Mesodermal cell (in vitro differentiated cells): ENCODE measurements at regions not wholly inside any gene's neighbourhood (a gene's known extent, or its start where the extent isn't known, plus 50 kb on each side); places are given as distances from the start of the nearest gene placed in this dataset.
"Not testable (repeated sequence)": the region's sequence is repeated elsewhere in the genome, so short reads cannot be mapped to it uniquely, and the experiment has no call there.

Source experiments
- H3K27ac ChIP-seq: 2 replicates; pipeline ENCODE4 v1.7.0; 2013; ENCODE audit warnings: mild to moderate bottlenecking, low read depth, low read length, moderate library complexity; ENCODE audit not compliant: severe bottlenecking
- H3K36me3 ChIP-seq: 2 replicates; pipeline ENCODE4 v1.7.1; 2013; ENCODE audit warnings: mild to moderate bottlenecking, low read length, moderate library complexity; ENCODE audit not compliant: control insufficient read depth, insufficient read depth
- H3K4me1 ChIP-seq: one replicate; pipeline ENCODE4 v1.7.1; 2013; ENCODE audit warnings: mild to moderate bottlenecking, low read length; ENCODE audit not compliant: insufficient read depth, control insufficient read depth, poor library complexity, severe bottlenecking
- H3K4me3 ChIP-seq: 2 replicates; pipeline ENCODE4 v1.7.0; 2013; ENCODE audit warnings: low read length, control low read depth, mild to moderate bottlenecking; ENCODE audit not compliant: insufficient read depth, poor library complexity, severe bottlenecking; ENCODE audit errors: extremely low read depth
- H3K9me3 ChIP-seq: 2 replicates; pipeline ENCODE4 v1.7.1; 2013; ENCODE audit warnings: mild to moderate bottlenecking, low read length, moderate library complexity; ENCODE audit not compliant: control insufficient read depth
- WGBS, 2 experiments: methylation state at CpG; one replicate each; pipeline ENCODE4 v1.1.5; 2013; ENCODE audit warnings: missing lambda C conversion rate in 2 of 2; ENCODE audit not compliant: insufficient coverage in 2 of 2; 5-methylcytosine and 5-hydroxymethylcytosine counted together

DNA sequence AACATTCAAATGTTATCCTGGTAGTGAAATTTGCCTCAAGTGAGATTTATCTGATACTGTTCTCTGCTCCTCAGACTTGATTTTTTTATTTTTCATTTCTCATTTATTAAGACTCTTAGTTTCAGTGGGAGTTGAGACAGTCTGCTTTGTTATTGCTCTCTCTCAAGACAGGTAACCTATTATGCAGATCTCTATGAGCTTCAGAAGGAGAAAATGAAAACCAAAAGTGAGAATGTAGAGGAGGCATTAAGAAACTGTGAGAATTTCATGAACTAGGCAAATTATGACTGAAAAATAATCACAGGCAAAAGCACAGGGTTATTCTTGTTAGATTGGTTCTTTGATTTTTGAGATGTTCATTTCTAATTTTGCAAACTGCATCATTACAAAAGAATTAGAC, 290.0 kb upstream of the CHORDC1 start:
- Histone ChIP-seq H3K4me3 (no peak overlapping the region), H3K4me1 (no peaks in the 10 kb centered on the region), H3K36me3 (no peaks in the 10 kb centered on the region), H3K27ac (no peak overlapping the region), H3K9me3 (no peaks in the 10 kb centered on the region)

DNA sequence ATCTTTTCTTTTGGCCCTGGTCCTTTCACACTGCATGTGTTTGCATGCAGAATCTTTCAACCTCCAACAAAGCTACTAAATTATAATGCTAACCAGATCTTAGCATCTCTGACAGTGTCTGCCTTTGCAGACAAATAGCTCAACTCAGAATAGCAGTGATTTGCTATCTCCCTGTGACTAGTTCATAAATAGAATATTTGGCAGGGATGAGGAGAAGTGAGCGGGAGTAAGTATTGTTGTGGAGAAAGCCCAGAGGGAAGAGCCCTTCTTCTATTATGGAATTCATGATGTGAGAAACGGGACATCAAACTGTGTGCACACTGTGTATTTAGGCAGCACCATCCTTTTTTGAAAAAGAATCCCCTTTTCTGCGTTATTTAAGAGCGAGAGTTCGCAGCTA, 288.0 kb upstream of the CHORDC1 start:
- Histone ChIP-seq H3K36me3 (no peaks in the 10 kb centered on the region), H3K27ac (no peak overlapping the region), H3K4me3 (no peak overlapping the region), H3K4me1 (no peaks in the 10 kb centered on the region), H3K9me3 (no peaks in the 10 kb centered on the region)
- WGBS, 2 experiments, result 93 to 95% methylated on average over 4 to 5 of the region's 5 CpGs

DNA sequence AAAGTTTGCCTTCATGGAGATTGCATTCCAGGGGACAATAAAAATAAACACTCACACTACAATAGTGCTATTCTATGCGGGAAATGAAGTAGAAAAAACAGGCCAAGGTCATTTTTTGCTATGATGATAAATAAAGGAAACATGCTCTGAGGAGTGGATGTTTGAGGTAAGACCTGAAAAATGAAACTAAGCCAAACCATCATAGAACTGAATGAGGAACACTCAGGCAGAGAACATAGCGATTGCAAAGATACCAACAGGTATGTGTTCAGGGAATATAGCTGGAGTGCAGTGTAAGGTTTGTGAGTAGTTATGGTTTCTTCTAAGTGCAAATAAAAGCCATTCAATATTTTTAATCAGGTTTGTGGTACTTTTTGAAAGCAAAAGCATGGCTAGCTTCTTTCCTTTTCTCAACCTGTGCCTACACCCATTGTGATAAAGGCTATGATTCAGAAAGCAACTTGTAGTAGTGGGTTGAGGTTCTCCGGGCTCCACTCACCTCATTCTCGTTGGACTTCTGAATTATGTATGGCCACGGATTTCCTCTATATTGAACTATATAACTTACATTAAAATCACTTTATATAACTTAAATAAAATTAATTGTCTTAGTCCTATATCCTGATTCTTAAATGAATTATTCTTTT, 278.2 kb upstream of the CHORDC1 start:
- Histone ChIP-seq H3K9me3 (no peaks in the 10 kb centered on the region), H3K36me3 (no peaks in the 10 kb centered on the region), H3K4me3 (no peak overlapping the region), H3K27ac (no peak overlapping the region), H3K4me1 (no peaks in the 10 kb centered on the region)
- WGBS, 2 experiments, result no CpG with 5 or more reads among the region's 5 CpGs

DNA sequence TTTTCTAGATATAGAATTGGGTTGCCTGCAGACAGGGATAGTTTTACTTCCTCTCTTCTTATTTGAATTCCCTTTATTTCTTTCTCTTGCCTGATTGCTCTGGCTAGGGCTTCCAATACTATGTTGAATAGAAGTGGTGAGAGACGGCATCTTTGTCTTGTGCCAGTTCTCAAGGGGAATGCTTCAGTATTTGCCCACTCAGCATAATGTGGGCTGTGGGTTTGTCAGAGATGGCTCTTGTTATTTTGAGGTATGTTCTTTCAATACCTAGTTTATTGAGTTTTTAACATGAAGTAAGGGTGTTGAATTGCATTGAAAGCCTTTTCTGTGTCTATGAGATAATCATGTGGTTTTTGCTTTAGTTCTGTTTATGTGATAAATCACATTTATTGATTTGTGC, 273.9 kb upstream of the CHORDC1 start:
- H3K4me1 ChIP-seq, result no peaks in the 10 kb centered on the region
- H3K27ac ChIP-seq, result no peak overlapping the region
- WGBS, 2 experiments, result no CpG with 5 or more reads among the region's 1 CpG
- no peaks in the 10 kb centered on the region for H3K9me3 ChIP-seq
- no peak overlapping the region for H3K4me3 ChIP-seq
- H3K36me3 ChIP-seq, result no peaks in the 10 kb centered on the region

DNA sequence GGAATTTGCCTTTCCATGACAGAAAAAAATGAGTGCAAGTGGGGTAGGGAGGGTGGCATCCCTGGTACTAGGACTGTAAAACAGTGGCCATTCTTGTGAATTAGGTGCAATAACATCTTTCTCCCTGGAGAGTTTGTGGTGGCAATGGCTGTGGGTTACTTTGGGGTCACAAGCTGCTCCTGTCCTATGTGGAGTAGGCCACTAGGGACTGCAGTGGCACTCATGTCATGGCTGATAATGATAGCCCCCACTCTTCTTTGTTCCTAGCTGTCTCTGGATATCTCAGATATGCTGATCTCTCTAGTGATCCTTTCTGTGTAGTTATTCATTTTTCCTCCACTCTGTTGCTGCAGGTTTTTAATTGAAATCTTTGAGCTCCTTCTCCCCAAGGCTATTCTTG, 270.5 kb upstream of the CHORDC1 start:
- Histone ChIP-seq H3K4me3 (no peak overlapping the region), H3K9me3 (no peaks in the 10 kb centered on the region), H3K4me1 (no peaks in the 10 kb centered on the region), H3K36me3 (no peaks in the 10 kb centered on the region), H3K27ac (no peak overlapping the region)

DNA sequence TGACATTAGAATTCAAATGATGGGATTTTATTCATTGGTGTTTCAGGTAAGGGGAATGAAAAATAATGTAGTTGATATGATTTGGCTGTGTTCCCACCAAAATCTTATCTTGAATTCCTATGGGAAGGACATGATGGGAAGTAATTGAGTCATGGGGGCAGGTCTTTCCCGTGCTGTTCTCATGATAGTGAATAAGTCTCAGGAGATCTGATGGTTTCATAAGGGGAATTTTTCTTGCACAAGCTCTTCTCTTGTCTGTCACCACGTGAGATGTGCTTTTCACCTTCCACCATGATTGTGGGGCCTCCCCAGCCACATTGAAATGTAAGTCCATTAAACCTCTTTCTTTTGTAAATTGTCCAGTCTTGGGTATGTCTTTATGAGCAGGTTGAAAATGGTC, 268.6 kb upstream of the CHORDC1 start:
- no peaks in the 10 kb centered on the region for H3K4me1 ChIP-seq
- H3K9me3 ChIP-seq, result no peaks in the 10 kb centered on the region
- no peak overlapping the region for H3K27ac ChIP-seq
- H3K4me3 ChIP-seq, result no peak overlapping the region
- no peaks in the 10 kb centered on the region for H3K36me3 ChIP-seq
- WGBS, 2 experiments, result 95 to 100% methylated on average over 1 to 2 of the region's 2 CpGs

DNA sequence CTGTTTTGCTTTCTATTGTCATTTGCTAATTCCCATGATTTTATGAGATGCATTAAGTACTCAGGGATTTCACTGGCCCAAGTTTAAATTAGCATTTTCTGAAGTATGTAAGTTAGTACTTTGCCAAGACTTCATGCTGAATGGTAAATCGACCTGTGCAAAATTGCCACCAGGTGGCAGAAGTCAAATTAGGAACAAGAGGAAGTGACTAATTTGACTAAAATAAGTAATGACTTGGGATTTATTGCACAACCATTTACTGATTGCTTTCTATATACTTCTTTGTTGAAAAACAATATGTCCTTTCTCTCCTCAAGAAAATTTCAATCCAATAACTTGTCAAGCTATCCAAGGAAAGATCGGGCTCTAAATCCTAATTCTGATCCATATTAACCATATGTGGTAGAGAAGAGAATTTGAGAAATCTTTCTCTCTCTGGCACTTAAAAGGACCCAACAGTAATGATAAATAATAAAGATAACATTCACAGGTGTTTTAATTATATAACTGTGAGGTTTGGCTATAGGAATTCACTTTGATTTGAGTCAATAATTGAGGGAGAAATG, 253.7 kb upstream of the CHORDC1 start:
- H3K4me1 ChIP-seq, result no peaks in the 10 kb centered on the region
- H3K4me3 ChIP-seq, result no peak overlapping the region
- no peaks in the 10 kb centered on the region for H3K36me3 ChIP-seq
- WGBS, 2 experiments, result 0% methylated on average over 1 of the region's 2 CpGs
- no peaks in the 10 kb centered on the region for H3K9me3 ChIP-seq
- no peak overlapping the region for H3K27ac ChIP-seq

DNA sequence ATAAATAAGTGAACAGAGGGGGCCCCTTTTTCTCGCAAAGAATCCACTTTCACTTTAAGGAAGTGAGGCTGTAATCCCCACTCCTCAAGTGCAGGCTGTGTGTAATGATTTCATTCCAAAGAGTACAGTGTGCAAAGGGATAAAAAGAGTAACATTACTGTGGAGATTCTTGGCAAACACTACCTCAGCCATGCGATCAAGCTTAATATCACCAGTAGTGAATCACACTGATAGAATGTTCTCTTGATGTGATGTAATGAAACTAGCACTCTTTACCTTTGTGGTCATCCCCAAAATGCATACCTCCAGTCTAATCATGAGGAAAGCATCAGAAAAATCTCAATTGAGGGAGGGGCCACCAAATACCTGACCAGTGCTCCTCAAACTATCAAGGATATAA, 246.1 kb upstream of the CHORDC1 start:
- no peaks in the 10 kb centered on the region for H3K4me1 ChIP-seq
- no CpG with 5 or more reads among the region's 2 CpGs for WGBS, 2 experiments
- no peaks in the 10 kb centered on the region for H3K36me3 ChIP-seq

DNA sequence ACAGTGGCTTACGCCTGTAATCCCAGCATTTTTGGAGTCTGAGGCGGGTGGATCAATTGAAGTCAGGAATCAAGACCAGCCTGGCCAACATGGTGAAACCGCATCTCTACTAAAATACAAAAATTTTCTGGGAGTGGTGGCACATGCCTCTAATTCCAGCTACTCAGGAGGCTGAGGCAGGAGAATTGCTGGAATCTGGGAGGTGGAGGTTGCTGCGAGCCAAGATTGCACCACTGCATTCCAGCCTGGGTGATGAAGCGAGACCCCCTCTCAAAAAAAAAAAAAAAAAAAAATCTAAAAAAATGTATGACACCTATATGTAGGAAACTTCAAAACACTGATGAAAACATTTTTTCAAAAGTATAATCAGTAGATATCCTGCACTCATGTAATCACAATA, 242.7 kb upstream of the CHORDC1 start:
- Histone ChIP-seq H3K4me1 (no peaks in the 10 kb centered on the region), H3K9me3 (no peaks in the 10 kb centered on the region), H3K4me3 (no peak overlapping the region), H3K36me3 (no peaks in the 10 kb centered on the region), H3K27ac (no peak overlapping the region)
- 85% methylated on average over 2 of the region's 5 CpGs; no CpG with 5 or more reads in 1 of the 2 experiments for WGBS, 2 experiments

More for the DNA sequence above, 246.1 kb upstream of the CHORDC1 start:
- no peak overlapping the region for H3K27ac ChIP-seq
- H3K4me3 ChIP-seq, result no peak overlapping the region
- H3K9me3 ChIP-seq, result no peaks in the 10 kb centered on the region

DNA sequence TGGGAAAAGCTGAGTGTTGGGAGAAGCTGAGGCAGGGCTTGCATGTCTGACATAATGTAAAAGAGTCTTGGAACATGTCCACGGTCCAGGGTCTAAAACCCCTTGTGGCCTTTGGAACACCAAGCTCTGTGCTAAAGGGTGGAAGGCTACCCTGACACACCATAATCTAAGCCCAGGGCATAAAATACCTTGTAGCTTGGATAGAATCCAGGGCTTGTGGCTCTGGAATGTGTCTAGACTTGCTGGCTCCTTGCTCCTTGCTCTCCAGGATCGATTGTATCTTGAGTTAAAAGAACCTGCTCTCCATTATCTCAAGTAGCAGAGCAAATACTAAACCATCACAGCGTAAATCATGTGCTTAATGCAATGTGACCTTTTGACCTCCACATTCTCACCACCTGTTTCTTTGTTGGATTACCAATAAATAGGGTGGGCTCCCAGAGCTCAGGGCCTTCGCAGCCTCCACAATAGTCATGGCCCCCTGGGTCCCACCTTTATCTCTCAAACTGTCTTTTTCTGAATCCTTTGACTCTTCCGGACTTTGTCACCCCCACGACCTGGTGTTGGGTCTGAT, 232.6 kb upstream of the CHORDC1 start:
- H3K4me3 ChIP-seq, H3K9me3 ChIP-seq, H3K27ac ChIP-seq, H3K4me1 ChIP-seq, H3K36me3 ChIP-seq: not testable (repeated sequence)
- 84 to 93% methylated on average over 3 of the region's 6 CpGs for WGBS, 2 experiments

DNA sequence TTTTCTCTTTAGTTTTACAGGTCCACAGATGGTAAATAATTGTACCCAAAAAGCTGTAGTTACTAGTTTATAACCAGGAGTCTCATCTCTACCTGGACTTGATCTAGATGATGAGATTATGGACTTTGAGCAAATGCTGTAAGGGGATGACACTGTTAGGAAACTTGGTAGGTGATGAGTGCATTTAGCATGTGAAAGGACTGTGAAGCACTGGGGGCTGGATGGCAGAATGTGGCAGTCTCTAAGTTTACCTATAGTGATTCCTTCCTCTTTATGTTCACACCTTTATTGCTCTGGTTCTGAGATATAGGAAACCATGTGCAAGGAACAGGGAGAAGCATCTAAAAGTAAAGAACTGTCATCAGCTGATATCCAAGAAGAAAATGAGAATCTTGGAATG, 230.7 kb upstream of the CHORDC1 start:
- Histone ChIP-seq H3K9me3 (no peaks in the 10 kb centered on the region), H3K27ac (no peak overlapping the region), H3K4me3 (no peak overlapping the region), H3K36me3 (no peaks in the 10 kb centered on the region), H3K4me1 (no peaks in the 10 kb centered on the region)
